ENCODE measurements at regions not wholly inside any gene's neighbourhood (a gene's known extent, or its start where the extent isn't known, plus 50 kb on each side); places are given as distances from the start of the nearest gene placed in this dataset.

DNA sequence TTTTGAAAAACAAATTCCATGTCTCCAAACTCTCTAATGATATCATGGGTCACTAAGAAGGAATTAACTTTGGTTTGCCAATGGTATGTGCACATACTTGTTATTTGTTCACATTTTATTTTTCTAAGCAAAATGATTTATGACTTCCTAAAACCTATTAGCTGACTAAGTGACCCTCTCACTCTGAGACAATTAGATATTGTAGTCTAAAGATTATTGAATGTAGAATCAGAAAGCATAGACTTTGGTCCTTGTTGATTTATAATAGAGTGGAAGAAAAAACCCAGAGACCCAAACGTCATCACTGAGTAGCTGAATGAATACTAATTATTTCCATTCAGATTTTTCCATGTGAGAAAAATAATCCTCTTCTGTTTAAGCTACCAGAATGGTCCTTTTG lies 243.5 kb upstream of the ANO3 start:
- Histone ChIP-seq H3K9me3 (ENCODE audit: low read depth, low read length, poor library complexity, severe bottlenecking) (no peaks in the 10 kb centered on the region), H3K4me3 (ENCODE audit: low read depth, low read length, poor library complexity, severe bottlenecking) (no peak overlapping the region), H3K36me3 (ENCODE audit: insufficient read depth, low read length, poor library complexity, severe bottlenecking) (no peaks in the 10 kb centered on the region), H3K27me3 (replicated peaks; ENCODE audit: insufficient read depth, low read depth, low read length, poor library complexity) (no peaks in the 10 kb centered on the region), H3K27ac (ENCODE audit: low read depth, low read length, poor library complexity, severe bottlenecking) (no peak overlapping the region), H3K4me1 (ENCODE audit: insufficient read depth, low read length, poor library complexity, severe bottlenecking) (no peaks in the 10 kb centered on the region)
- BruUV-seq (replicated peaks) = no TSS peak
- ChIA-PET POLR2A (ENCODE audit: low non-redundant PET) (no interaction called here), CTCF (no interaction called here)
- no peak for TF ChIP-seq EZH2 (IDR thresholded peaks at IDR 0.05; ENCODE audit: borderline replicate concordance, low read depth, low read length, poor library complexity, severe bottlenecking)
- TF ChIP-seq, protein P1, sequence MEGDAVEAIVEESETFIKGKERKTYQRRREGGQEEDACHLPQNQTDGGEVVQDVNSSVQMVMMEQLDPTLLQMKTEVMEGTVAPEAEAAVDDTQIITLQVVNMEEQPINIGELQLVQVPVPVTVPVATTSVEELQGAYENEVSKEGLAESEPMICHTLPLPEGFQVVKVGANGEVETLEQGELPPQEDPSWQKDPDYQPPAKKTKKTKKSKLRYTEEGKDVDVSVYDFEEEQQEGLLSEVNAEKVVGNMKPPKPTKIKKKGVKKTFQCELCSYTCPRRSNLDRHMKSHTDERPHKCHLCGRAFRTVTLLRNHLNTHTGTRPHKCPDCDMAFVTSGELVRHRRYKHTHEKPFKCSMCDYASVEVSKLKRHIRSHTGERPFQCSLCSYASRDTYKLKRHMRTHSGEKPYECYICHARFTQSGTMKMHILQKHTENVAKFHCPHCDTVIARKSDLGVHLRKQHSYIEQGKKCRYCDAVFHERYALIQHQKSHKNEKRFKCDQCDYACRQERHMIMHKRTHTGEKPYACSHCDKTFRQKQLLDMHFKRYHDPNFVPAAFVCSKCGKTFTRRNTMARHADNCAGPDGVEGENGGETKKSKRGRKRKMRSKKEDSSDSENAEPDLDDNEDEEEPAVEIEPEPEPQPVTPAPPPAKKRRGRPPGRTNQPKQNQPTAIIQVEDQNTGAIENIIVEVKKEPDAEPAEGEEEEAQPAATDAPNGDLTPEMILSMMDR (conservative IDR thresholded peaks at IDR 0.05; ENCODE audit: low read depth, low read length) = no peak
- intact Hi-C loops (cut with micrococcal nuclease; ENCODE audit: unreplicated experiment) = no loop called here
- DNase-seq (ENCODE audit: low spot score) = no peak

DNA sequence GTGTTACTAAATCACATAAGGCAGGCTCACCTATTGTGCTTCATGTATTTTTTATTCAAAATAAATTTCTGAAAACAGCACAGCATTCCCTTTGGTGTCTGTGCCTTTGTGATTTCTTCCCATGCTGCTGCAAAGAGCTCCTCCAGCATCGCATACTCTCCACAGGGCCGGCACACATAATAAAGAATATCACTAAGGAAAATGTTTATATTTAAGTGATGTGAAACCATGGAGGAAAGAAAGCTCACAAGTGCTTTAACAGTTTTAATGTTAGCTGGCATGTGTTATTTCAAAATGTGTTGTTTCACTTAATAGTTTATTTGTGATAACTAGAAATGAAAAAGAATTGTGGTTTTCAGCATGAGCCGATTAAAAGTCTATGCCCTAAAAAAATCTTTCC lies 241.3 kb upstream of the ANO3 start:
- Histone ChIP-seq H3K4me3 (ENCODE audit: low read depth, low read length, poor library complexity, severe bottlenecking) (no peak overlapping the region), H3K27ac (ENCODE audit: low read depth, low read length, poor library complexity, severe bottlenecking) (no peak overlapping the region), H3K9me3 (ENCODE audit: low read depth, low read length, poor library complexity, severe bottlenecking) (no peaks in the 10 kb centered on the region), H3K27me3 (replicated peaks; ENCODE audit: insufficient read depth, low read depth, low read length, poor library complexity) (no peaks in the 10 kb centered on the region), H3K36me3 (ENCODE audit: insufficient read depth, low read length, poor library complexity, severe bottlenecking) (no peaks in the 10 kb centered on the region), H3K4me1 (ENCODE audit: insufficient read depth, low read length, poor library complexity, severe bottlenecking) (no peaks in the 10 kb centered on the region)
- no peak for TF ChIP-seq EZH2 (IDR thresholded peaks at IDR 0.05; ENCODE audit: borderline replicate concordance, low read depth, low read length, poor library complexity, severe bottlenecking)
- TF ChIP-seq, protein P1 (conservative IDR thresholded peaks at IDR 0.05; ENCODE audit: low read depth, low read length) = no peak
- ChIA-PET CTCF (no interaction called here), POLR2A (ENCODE audit: low non-redundant PET) (no interaction called here)
- intact Hi-C loops (cut with micrococcal nuclease; ENCODE audit: unreplicated experiment) = no loop called here
- DNase-seq (ENCODE audit: low spot score) = no peak
- no TSS peak for BruUV-seq (replicated peaks)

DNA sequence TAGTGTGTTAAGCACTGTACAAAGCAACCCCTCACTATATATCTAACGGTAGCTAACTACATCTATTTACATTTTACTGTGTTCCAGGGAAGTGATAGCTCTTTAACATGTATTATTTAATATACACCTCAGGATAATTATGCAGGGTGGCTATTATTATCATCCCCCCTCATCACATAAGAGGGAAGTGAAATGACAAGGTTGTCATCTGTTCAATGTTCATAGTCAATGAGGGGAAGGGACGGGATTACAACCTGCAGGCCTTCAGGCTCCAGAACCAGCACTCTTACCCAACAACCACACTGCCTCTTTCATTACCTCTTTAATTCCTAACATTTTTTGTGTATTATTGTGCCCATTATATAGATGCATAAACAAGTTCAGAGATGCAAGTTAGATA lies 238.7 kb upstream of the ANO3 start:
- Histone ChIP-seq H3K4me3 (ENCODE audit: low read depth, low read length, poor library complexity, severe bottlenecking) (no peak overlapping the region), H3K4me1 (ENCODE audit: insufficient read depth, low read length, poor library complexity, severe bottlenecking) (no peaks in the 10 kb centered on the region), H3K27ac (ENCODE audit: low read depth, low read length, poor library complexity, severe bottlenecking) (no peak overlapping the region), H3K36me3 (ENCODE audit: insufficient read depth, low read length, poor library complexity, severe bottlenecking) (no peaks in the 10 kb centered on the region), H3K9me3 (ENCODE audit: low read depth, low read length, poor library complexity, severe bottlenecking) (no peaks in the 10 kb centered on the region), H3K27me3 (replicated peaks; ENCODE audit: insufficient read depth, low read depth, low read length, poor library complexity) (no peaks in the 10 kb centered on the region)
- ChIA-PET POLR2A (ENCODE audit: low non-redundant PET) (no interaction called here), CTCF (no interaction called here)
- no TSS peak for BruUV-seq (replicated peaks)
- TF ChIP-seq, protein P1 (conservative IDR thresholded peaks at IDR 0.05; ENCODE audit: low read depth, low read length) = no peak
- no peak for TF ChIP-seq EZH2 (IDR thresholded peaks at IDR 0.05; ENCODE audit: borderline replicate concordance, low read depth, low read length, poor library complexity, severe bottlenecking)
- DNase-seq (ENCODE audit: low spot score) = no peak
- intact Hi-C loops (cut with micrococcal nuclease; ENCODE audit: unreplicated experiment) = no loop called here
